ENCODE measurements at regions not wholly inside any gene's neighbourhood (a gene's known extent, or its start where the extent isn't known, plus 50 kb on each side); places are given as distances from the start of the nearest gene placed in this dataset.

DNA sequence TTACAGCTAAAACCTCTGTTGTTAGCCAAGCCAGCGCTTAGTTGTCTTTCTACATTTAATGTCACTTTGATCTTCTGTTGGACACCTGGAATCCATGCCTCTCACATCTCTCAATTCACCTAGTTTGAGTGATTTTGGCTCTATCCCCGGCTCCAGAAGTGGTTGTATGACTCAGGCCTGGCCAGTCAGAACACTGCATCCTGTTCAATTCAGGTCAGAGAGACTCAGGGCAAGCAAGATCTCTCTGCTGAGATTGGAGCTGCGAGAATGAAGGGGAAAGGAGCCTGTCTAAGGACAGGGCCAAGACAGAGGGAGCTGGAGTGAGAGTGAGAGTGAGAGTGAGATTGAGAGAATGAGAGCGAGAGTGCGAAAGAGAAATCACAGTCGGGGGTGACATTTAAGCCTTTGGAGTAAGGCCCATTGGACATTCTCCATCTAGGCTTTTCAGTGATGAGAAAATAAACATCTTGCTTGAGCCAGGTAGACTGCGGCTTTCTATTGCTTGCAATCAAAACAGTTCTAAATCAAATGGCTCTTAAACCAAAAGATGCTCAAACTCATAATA is 83.3 kb upstream of the DYNC1I1 start:
- ATAC-seq (no peak), FAIRE-seq (no peak), DNase-seq (ENCODE audit: low read depth, low spot score) (no peak)
- no TSS peak for BruUV-seq (replicated peaks)
- in situ Hi-C loops (cut with MboI) (loop anchor here (25.0 kb wide), 1 partner anchor 1252 kb away; no protein-coding TSS in a partner anchor), intact Hi-C loops (cut with micrococcal nuclease; ENCODE audit: unreplicated experiment) (loop anchor here (5.0 to 10.0 kb wide), 3 partner anchors 497 to 1242 kb away; partner anchors contain the start of gene SGCE)
- RAD21 ChIA-PET (ENCODE audit: unreplicated experiment), result interaction anchor here (1.3 to 8.6 kb wide), 17 partner anchors 23 to 1239 kb away, joined by 3 to 288 read pairs (median 13); no protein-coding TSS in a partner anchor
- SMC1A ChIA-PET (ENCODE audit: uncharacterized antibody, unreplicated experiment), result interaction anchor here (0.7 to 10.3 kb wide), 18 partner anchors 9 to 1240 kb away, joined by 3 to 448 read pairs (median 8); no protein-coding TSS in a partner anchor
- Histone ChIP-seq H3K9ac (ENCODE audit: control insufficient read depth, insufficient read depth, low read length) (no peak overlapping the region), H3K4me2 (ENCODE audit: control insufficient read depth, insufficient read depth) (no peak overlapping the region), H3K4me3 (no peak overlapping the region), H3K27ac (ENCODE audit: control insufficient read depth, insufficient read depth) (no peak overlapping the region), H3K36me3 (ENCODE audit: control insufficient read depth in 2 of 2, insufficient read depth in 2 of 2, low read length in 1 of 2) (no peaks in the 10 kb centered on the region), H3K79me2 (ENCODE audit: control insufficient read depth, insufficient read depth, low read length) (no peaks in the 10 kb centered on the region), H4K20me1 (ENCODE audit: control insufficient read depth, insufficient read depth) (no peaks in the 10 kb centered on the region), H3K27me3 (replicated peaks in 1 of 2; ENCODE audit: control insufficient read depth in 2 of 2, insufficient read depth in 2 of 2, low read length in 1 of 2) (no peaks in the 10 kb centered on the region), H2AFZ (ENCODE audit: control insufficient read depth, low read depth, low read length) (no peak overlapping the region), H3K4me1 (ENCODE audit: control insufficient read depth, insufficient read depth, low read length) (no peaks in the 10 kb centered on the region), H3K9me3 (replicated peaks; ENCODE audit: control insufficient read depth, insufficient read depth, low read length) (no peaks in the 10 kb centered on the region)
- POLR2A ChIA-PET, result interaction anchor here (1.2 to 1.5 kb wide), 2 partner anchors 161 to 177 kb away, joined by 3 to 5 read pairs; no protein-coding TSS in a partner anchor
- CTCF ChIA-PET, result interaction anchor here (0.7 to 10.5 kb wide), 31 partner anchors 8 to 1239 kb away, joined by 3 to 655 read pairs (median 8); no protein-coding TSS in a partner anchor
- 48% methylated on average over 7 of the region's 7 CpGs for WGBS (ENCODE audit: insufficient coverage, insufficient replicate concordance, low lambda C conversion rate, missing lambda C conversion rate)
- TF ChIP-seq SREBF2 (IDR thresholded peaks at IDR 0.05; ENCODE audit: low read length) (no peak), ESRRA (IDR thresholded peaks at IDR 0.05; ENCODE audit: low read length) (no peak), MEF2B (IDR thresholded peaks at IDR 0.05; ENCODE audit: partially characterized antibody, poor library complexity, severe bottlenecking) (no peak), KDM1A (IDR thresholded peaks at IDR 0.05; ENCODE audit: borderline replicate concordance) (no peak), IRF4 (IDR thresholded peaks at IDR 0.05; ENCODE audit: low read depth, low read length) (no peak), BRCA1 (IDR thresholded peaks at IDR 0.05; ENCODE audit: low read depth, low read length) (no peak), ZNF274 (IDR thresholded peaks at IDR 0.05; ENCODE audit: insufficient read depth, insufficient read length) (no peak), ZBTB4 (CRISPR knock-in tag; IDR thresholded peaks at IDR 0.05) (no peak)
- TF ChIP-seq, protein P1, sequence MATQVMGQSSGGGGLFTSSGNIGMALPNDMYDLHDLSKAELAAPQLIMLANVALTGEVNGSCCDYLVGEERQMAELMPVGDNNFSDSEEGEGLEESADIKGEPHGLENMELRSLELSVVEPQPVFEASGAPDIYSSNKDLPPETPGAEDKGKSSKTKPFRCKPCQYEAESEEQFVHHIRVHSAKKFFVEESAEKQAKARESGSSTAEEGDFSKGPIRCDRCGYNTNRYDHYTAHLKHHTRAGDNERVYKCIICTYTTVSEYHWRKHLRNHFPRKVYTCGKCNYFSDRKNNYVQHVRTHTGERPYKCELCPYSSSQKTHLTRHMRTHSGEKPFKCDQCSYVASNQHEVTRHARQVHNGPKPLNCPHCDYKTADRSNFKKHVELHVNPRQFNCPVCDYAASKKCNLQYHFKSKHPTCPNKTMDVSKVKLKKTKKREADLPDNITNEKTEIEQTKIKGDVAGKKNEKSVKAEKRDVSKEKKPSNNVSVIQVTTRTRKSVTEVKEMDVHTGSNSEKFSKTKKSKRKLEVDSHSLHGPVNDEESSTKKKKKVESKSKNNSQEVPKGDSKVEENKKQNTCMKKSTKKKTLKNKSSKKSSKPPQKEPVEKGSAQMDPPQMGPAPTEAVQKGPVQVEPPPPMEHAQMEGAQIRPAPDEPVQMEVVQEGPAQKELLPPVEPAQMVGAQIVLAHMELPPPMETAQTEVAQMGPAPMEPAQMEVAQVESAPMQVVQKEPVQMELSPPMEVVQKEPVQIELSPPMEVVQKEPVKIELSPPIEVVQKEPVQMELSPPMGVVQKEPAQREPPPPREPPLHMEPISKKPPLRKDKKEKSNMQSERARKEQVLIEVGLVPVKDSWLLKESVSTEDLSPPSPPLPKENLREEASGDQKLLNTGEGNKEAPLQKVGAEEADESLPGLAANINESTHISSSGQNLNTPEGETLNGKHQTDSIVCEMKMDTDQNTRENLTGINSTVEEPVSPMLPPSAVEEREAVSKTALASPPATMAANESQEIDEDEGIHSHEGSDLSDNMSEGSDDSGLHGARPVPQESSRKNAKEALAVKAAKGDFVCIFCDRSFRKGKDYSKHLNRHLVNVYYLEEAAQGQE (IDR thresholded peaks at IDR 0.05; ENCODE audit: low read depth, low read length), result no peak
- TF ChIP-seq, protein P2, sequence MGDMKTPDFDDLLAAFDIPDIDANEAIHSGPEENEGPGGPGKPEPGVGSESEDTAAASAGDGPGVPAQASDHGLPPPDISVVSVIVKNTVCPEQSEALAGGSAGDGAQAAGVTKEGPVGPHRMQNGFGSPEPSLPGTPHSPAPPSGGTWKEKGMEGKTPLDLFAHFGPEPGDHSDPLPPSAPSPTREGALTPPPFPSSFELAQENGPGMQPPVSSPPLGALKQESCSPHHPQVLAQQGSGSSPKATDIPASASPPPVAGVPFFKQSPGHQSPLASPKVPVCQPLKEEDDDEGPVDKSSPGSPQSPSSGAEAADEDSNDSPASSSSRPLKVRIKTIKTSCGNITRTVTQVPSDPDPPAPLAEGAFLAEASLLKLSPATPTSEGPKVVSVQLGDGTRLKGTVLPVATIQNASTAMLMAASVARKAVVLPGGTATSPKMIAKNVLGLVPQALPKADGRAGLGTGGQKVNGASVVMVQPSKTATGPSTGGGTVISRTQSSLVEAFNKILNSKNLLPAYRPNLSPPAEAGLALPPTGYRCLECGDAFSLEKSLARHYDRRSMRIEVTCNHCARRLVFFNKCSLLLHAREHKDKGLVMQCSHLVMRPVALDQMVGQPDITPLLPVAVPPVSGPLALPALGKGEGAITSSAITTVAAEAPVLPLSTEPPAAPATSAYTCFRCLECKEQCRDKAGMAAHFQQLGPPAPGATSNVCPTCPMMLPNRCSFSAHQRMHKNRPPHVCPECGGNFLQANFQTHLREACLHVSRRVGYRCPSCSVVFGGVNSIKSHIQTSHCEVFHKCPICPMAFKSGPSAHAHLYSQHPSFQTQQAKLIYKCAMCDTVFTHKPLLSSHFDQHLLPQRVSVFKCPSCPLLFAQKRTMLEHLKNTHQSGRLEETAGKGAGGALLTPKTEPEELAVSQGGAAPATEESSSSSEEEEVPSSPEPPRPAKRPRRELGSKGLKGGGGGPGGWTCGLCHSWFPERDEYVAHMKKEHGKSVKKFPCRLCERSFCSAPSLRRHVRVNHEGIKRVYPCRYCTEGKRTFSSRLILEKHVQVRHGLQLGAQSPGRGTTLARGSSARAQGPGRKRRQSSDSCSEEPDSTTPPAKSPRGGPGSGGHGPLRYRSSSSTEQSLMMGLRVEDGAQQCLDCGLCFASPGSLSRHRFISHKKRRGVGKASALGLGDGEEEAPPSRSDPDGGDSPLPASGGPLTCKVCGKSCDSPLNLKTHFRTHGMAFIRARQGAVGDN (IDR thresholded peaks at IDR 0.05), result no peak
- TF ChIP-seq, protein P3, sequence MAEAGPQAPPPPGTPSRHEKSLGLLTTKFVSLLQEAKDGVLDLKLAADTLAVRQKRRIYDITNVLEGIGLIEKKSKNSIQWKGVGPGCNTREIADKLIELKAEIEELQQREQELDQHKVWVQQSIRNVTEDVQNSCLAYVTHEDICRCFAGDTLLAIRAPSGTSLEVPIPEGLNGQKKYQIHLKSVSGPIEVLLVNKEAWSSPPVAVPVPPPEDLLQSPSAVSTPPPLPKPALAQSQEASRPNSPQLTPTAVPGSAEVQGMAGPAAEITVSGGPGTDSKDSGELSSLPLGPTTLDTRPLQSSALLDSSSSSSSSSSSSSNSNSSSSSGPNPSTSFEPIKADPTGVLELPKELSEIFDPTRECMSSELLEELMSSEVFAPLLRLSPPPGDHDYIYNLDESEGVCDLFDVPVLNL (IDR thresholded peaks at IDR 0.05; ENCODE audit: low read depth, low read length), result no peak

Data from GM12878 (cell line).